WTC11 (cell line): ENCODE measurements at regions not wholly inside any gene's neighbourhood (a gene's known extent, or its start where the extent isn't known, plus 50 kb on each side); places are given as distances from the start of the nearest gene placed in this dataset.

ENCODE experiments used
- ATAC-seq: fragments of 200-7000 bp; cut with Tn5 transposase; 2 replicates; pipeline ENCODE4 v1.10.0; 2021; ENCODE audit warnings: mild to moderate bottlenecking, moderate library complexity
- CTCF ChIA-PET: fragments of 300-600 bp; sonication (Branson Sonifier 250); formaldehyde crosslinking; loops from one replicate; lab custom pipeline; 2021; ENCODE audit warnings: antibody characterized with exemption; lab: Charles Lee
- POLR2A ChIA-PET: fragments of 350-600 bp; sonication (Branson Sonifier 250); formaldehyde crosslinking; loops from one replicate; lab custom pipeline; 2021; ENCODE audit warnings: antibody characterized with exemption; lab: Charles Lee
- DNase-seq: peaks from one replicate; pipeline ENCODE4 v3.0.0; 2021; ENCODE audit warnings: low spot score
- H3K27ac Mint-ChIP-seq: 2 replicates; pipeline ENCODE4 v1.8.0; 2021; ENCODE audit warnings: mixed read lengths
- H3K27me3 Mint-ChIP-seq: 2 replicates; pipeline ENCODE4 v1.8.0; 2021; ENCODE audit warnings: low read depth, mild to moderate bottlenecking, moderate library complexity, mixed read lengths
- H3K36me3 Mint-ChIP-seq: 2 replicates; pipeline ENCODE4 v1.8.0; 2021; ENCODE audit warnings: mixed read lengths
- H3K4me1 Mint-ChIP-seq: 2 replicates; pipeline ENCODE4 v1.8.0; 2022; ENCODE audit warnings: mixed read lengths
- H3K4me3 Mint-ChIP-seq: 2 replicates; pipeline ENCODE4 v1.8.0; 2021; ENCODE audit warnings: mild to moderate bottlenecking, moderate library complexity, mixed read lengths
- H3K9me3 Mint-ChIP-seq: 2 replicates; pipeline ENCODE4 v1.8.0; 2021; ENCODE audit warnings: mixed read lengths
- AFF4 ChIP-seq: sonication (generic); formaldehyde crosslinking; IDR thresholded peaks from 2 replicates; pipeline ENCODE4 v1.8.1; 2023; ENCODE audit warnings: mild to moderate bottlenecking, missing genetic modification reagents, borderline replicate concordance
- AR ChIP-seq: fragments of 250-450 bp; sonication (Bioruptor Pico); IDR thresholded peaks from 2 replicates; pipeline ENCODE4 v1.9.0; 2021; ENCODE audit warnings: mild to moderate bottlenecking
- ARID4B ChIP-seq: sonication (generic); formaldehyde crosslinking; IDR thresholded peaks from 2 replicates; pipeline ENCODE4 v1.8.0; 2023; ENCODE audit warnings: missing genetic modification reagents, mild to moderate bottlenecking, borderline replicate concordance
- CREB1 ChIP-seq: sonication (generic); formaldehyde crosslinking; IDR thresholded peaks from 2 replicates; pipeline ENCODE4 v1.8.0; 2023; ENCODE audit warnings: mild to moderate bottlenecking, missing genetic modification reagents
- ETV6 ChIP-seq: sonication (generic); formaldehyde crosslinking; IDR thresholded peaks from 2 replicates; pipeline ENCODE4 v1.8.1; 2022; ENCODE audit warnings: mild to moderate bottlenecking, missing genetic modification reagents
- FOXJ3 ChIP-seq: sonication (generic); formaldehyde crosslinking; IDR thresholded peaks from 2 replicates; pipeline ENCODE4 v1.9.0; 2021; ENCODE audit warnings: missing genetic modification reagents, mild to moderate bottlenecking, borderline replicate concordance
- FOXK1 ChIP-seq: sonication (generic); formaldehyde crosslinking; IDR thresholded peaks from 2 replicates; pipeline ENCODE4 v1.8.0; 2022; ENCODE audit warnings: mild to moderate bottlenecking, moderate library complexity, missing genetic modification reagents
- IRF1 ChIP-seq: sonication (generic); formaldehyde crosslinking; IDR thresholded peaks from 2 replicates; pipeline ENCODE4 v1.8.0; 2023; ENCODE audit warnings: missing genetic modification reagents
- JAZF1 ChIP-seq: fragments of 250-450 bp; sonication (Bioruptor Pico); IDR thresholded peaks from 2 replicates; pipeline ENCODE4 v1.9.0; 2021; ENCODE audit warnings: moderate library complexity, mild to moderate bottlenecking, inconsistent platforms
- OVOL2 ChIP-seq: fragments of 250-450 bp; sonication (Bioruptor Pico); IDR thresholded peaks from 2 replicates; pipeline ENCODE4 v1.9.0; 2021; ENCODE audit warnings: mild to moderate bottlenecking, borderline replicate concordance
- PRRX2 ChIP-seq: fragments of 250-450 bp; sonication (Bioruptor Pico); IDR thresholded peaks from 2 replicates; pipeline ENCODE4 v1.8.0; 2021; ENCODE audit warnings: mild to moderate bottlenecking
- SP1 ChIP-seq: sonication (generic); formaldehyde crosslinking; conservative IDR thresholded peaks from 2 replicates; pipeline ENCODE4 v1.8.1; 2022; ENCODE audit warnings: missing genetic modification reagents
- TEAD1 ChIP-seq: sonication (generic); formaldehyde crosslinking; IDR thresholded peaks from 2 replicates; pipeline ENCODE4 v1.8.0; 2022; ENCODE audit warnings: mild to moderate bottlenecking, missing genetic modification reagents
- TEAD4 ChIP-seq: sonication (generic); formaldehyde crosslinking; IDR thresholded peaks from 2 replicates; pipeline ENCODE4 v1.8.0; 2022; ENCODE audit warnings: mild to moderate bottlenecking, missing genetic modification reagents
- ZMAT4 ChIP-seq: fragments of 250-450 bp; sonication (Bioruptor Pico); IDR thresholded peaks from 2 replicates; pipeline ENCODE4 v1.9.0; 2021; ENCODE audit warnings: mild to moderate bottlenecking
- ZNF416 ChIP-seq: fragments of 250-450 bp; sonication (Bioruptor Pico); IDR thresholded peaks from 2 replicates; pipeline ENCODE4 v1.9.0; 2021; ENCODE audit warnings: mild to moderate bottlenecking, inconsistent platforms
- ZNF512 ChIP-seq: sonication (generic); formaldehyde crosslinking; IDR thresholded peaks from 2 replicates; pipeline ENCODE4 v1.8.1; 2022; ENCODE audit warnings: missing genetic modification reagents, borderline replicate concordance
- ZNF532 ChIP-seq: fragments of 250-450 bp; sonication (Bioruptor Pico); IDR thresholded peaks from 2 replicates; pipeline ENCODE4 v1.9.0; 2021; ENCODE audit warnings: mild to moderate bottlenecking, borderline replicate concordance

- no peak for TF ChIP-seq ZNF532 (CRISPR knock-in tag)
- no peak for TF ChIP-seq JAZF1
- no peak for TF ChIP-seq ETV6 (CRISPR knock-in tag)
- no peak for TF ChIP-seq SP1
- no peak for TF ChIP-seq CREB1 (CRISPR knock-in tag)
- no peak for TF ChIP-seq PRRX2 (CRISPR knock-in tag)
- no peak for TF ChIP-seq ZMAT4
- TF ChIP-seq ZNF416 (CRISPR knock-in tag), result no peak
- no peak for TF ChIP-seq FOXK1 (CRISPR knock-in tag)
- TF ChIP-seq AR, result no peak
- no peak for TF ChIP-seq ARID4B (CRISPR knock-in tag)
- TF ChIP-seq IRF1 (CRISPR knock-in tag), result no peak
Measured at GRCh38 chr3:130258532-130258952, 86.9 kb upstream of the COL6A5 start (continued).

GRCh38 chr3:130259166-130259874 lies 86.2 kb upstream of the COL6A5 start:
- POLR2A ChIA-PET, result no interaction called here
- DNase-seq (no peak), ATAC-seq (no peak)
- Mint-ChIP-seq H3K27me3 (peaks cover 2% of the 10 kb centered on the region; the same call in 1 of the 2 replicates), H3K9me3 (no peaks in the 10 kb centered on the region), H3K4me1 (peaks cover 9% of the 10 kb centered on the region), H3K36me3 (no peaks in the 10 kb centered on the region), H3K27ac (no peak overlapping the region), H3K4me3 (no peak overlapping the region)
- CTCF ChIA-PET, result interaction anchor here (1.3 kb wide), 1 partner anchor 17 kb away, joined by 3 read pairs; no protein-coding TSS in a partner anchor
- no peak for TF ChIP-seq AFF4 (CRISPR knock-in tag)
- no peak for TF ChIP-seq ZNF512 (CRISPR knock-in tag)
- TF ChIP-seq TEAD1 (CRISPR knock-in tag), result no peak
- TF ChIP-seq OVOL2 (CRISPR knock-in tag), result no peak
- no peak for TF ChIP-seq TEAD4
- no peak for TF ChIP-seq FOXJ3 (CRISPR knock-in tag)
